Thoracic aorta (tissue), 2 donors: ENCODE measurements at regions not wholly inside any gene's neighbourhood (a gene's known extent, or its start where the extent isn't known, plus 50 kb on each side); places are given as distances from the start of the nearest gene placed in this dataset.

Source experiments
- ATAC-seq: fragments of 150-250 bp; one replicate; pipeline ENCODE4 v1.8.0; 2017; ENCODE audit warnings: low read depth; ENCODE audit not compliant: insufficient number of reproducible peaks, low FRiP score
- DNase-seq: peaks from one replicate; pipeline ENCODE4 v3.0.0-alpha.2; 2020; ENCODE audit warnings: low spot score
- H3K27ac ChIP-seq, 2 donors: fragments of 200-600 bp; sonication (generic); 1 replicate in 1 of 2; 2 replicates in 1 of 2; pipeline ENCODE4 v1.5.1; 2016; ENCODE audit warnings: mild to moderate bottlenecking in 2 of 2, moderate library complexity in 2 of 2
- H3K27me3 ChIP-seq: fragments of 200-600 bp; sonication (generic); replicated peaks from 2 replicates; pipeline ENCODE4 v1.6.0; 2016; ENCODE audit warnings: mild to moderate bottlenecking; ENCODE audit not compliant: insufficient read depth
- H3K36me3 ChIP-seq: fragments of 200-600 bp; sonication (generic); one replicate; pipeline ENCODE4 v1.5.1; 2016
- H3K4me1 ChIP-seq, 2 donors: fragments of 200-600 bp; sonication (generic); 1 replicate in 1 of 2; 2 replicates in 1 of 2; pipeline versions ENCODE4 v1.5.1 to v1.6.0; 2016; ENCODE audit warnings: low read depth in 2 of 2, mild to moderate bottlenecking in 1 of 2; ENCODE audit not compliant: control insufficient read depth in 1 of 2
- H3K4me3 ChIP-seq: fragments of 200-600 bp; sonication (generic); 2 replicates; pipeline ENCODE4 v1.5.1; 2016; ENCODE audit warnings: mild to moderate bottlenecking
- H3K9me3 ChIP-seq: fragments of 200-600 bp; sonication (generic); 2 replicates; pipeline ENCODE4 v1.5.1; 2016
- CTCF ChIP-seq: fragments of 200-600 bp; sonication (generic); IDR thresholded peaks from one replicate; pipeline ENCODE4 v1.5.1; 2019; ENCODE audit warnings: antibody characterized with exemption

- no peaks in the 10 kb centered on the region for H3K4me1 ChIP-seq
- H3K36me3 ChIP-seq, result no peaks in the 10 kb centered on the region
- ATAC-seq (no peak), DNase-seq (no peak)
- H3K9me3 ChIP-seq, result no peaks in the 10 kb centered on the region
- H3K4me3 ChIP-seq, result no peak overlapping the region
- TF ChIP-seq CTCF, result no peak
- H3K27ac ChIP-seq, result no peak overlapping the region
- no peaks in the 10 kb centered on the region for H3K27me3 ChIP-seq
Measured at GRCh38 chrX:150303386-150304097, 59.6 kb upstream of the MAMLD1 start.

GRCh38 chrX:150306002-150306401, 57.1 kb upstream of the MAMLD1 start:
- no peak overlapping the region for H3K4me3 ChIP-seq
- H3K36me3 ChIP-seq, result no peaks in the 10 kb centered on the region
- H3K9me3 ChIP-seq, result no peaks in the 10 kb centered on the region
- no peaks in the 10 kb centered on the region for H3K27me3 ChIP-seq
- TF ChIP-seq CTCF, result no peak
- H3K27ac ChIP-seq, result no peak overlapping the region
- DNase-seq (no peak), ATAC-seq (no peak)
- H3K4me1 ChIP-seq, result no peaks in the 10 kb centered on the region

- ATAC-seq, result no peak
- Histone ChIP-seq H3K4me1 (no peaks in the 10 kb centered on the region), H3K36me3 (no peaks in the 10 kb centered on the region)
Measured at GRCh38 chrX:150308041-150308440, 55.1 kb upstream of the MAMLD1 start.

GRCh38 chrX:150308532-150309157, 54.5 kb upstream of the MAMLD1 start:
- H3K36me3 ChIP-seq, result no peaks in the 10 kb centered on the region
- DNase-seq, result no peak

More at GRCh38 chrX:150308041-150308440, 55.1 kb upstream of the MAMLD1 start:
- no peak for TF ChIP-seq CTCF
- Histone ChIP-seq H3K9me3 (no peaks in the 10 kb centered on the region), H3K27me3 (no peaks in the 10 kb centered on the region), H3K27ac (no peak overlapping the region), H3K4me3 (no peak overlapping the region)
- no peak for DNase-seq

More at GRCh38 chrX:150308532-150309157, 54.5 kb upstream of the MAMLD1 start:
- no peak for ATAC-seq
- no peaks in the 10 kb centered on the region for H3K27me3 ChIP-seq
- H3K9me3 ChIP-seq, result no peaks in the 10 kb centered on the region
- H3K27ac ChIP-seq, result no peak overlapping the region
- no peak overlapping the region for H3K4me3 ChIP-seq
- H3K4me1 ChIP-seq, result no peaks in the 10 kb centered on the region
- TF ChIP-seq CTCF, result no peak
